K562 (cell line): ENCODE measurements at regions not wholly inside any gene's neighbourhood (a gene's known extent, or its start where the extent isn't known, plus 50 kb on each side); places are given as distances from the start of the nearest gene placed in this dataset.

Experiments used
- ATAC-seq: fragments of 200-7000 bp; cut with Tn5 transposase; 3 replicates; pipeline ENCODE4 v1.9.1; 2020; ENCODE audit warnings: moderate library complexity
- BruUV-seq: library from RNA; stranded (reverse); fragments of 400-500 nt; replicated peaks from 2 replicates; lab custom pipeline; 2021; lab: Mats Ljungman, UMichigan
- CTCF ChIA-PET: fragments of 300-600 bp; formaldehyde crosslinking; extraction: SDS; loops from one replicate; lab custom pipeline; 2021; ENCODE audit warnings: low intra/inter-chr PET ratio; lab: Yijun Ruan, JAX
- POLR2A ChIA-PET: fragments of 300-600, 350-650 bp; sonication (Branson Sonifier 250); formaldehyde crosslinking; extraction: SDS; loops from one replicate; lab custom pipeline; 2021; ENCODE audit warnings: antibody characterized with exemption, inconsistent platforms; lab: Yijun Ruan, JAX
- DNase-seq, 4 experiments: peaks; one replicate each; pipeline versions ENCODE4 v3.0.0 to v3.0.0-alpha.2; 2011 to 2018; ENCODE audit warnings: low spot score in 3 of 4, mixed read lengths in 3 of 4; ENCODE audit errors: extremely low read depth in 1 of 4
- FAIRE-seq: peaks from 2 replicates; lab custom pipeline; 2011; peaks lifted over from hg19 to GRCh38; lab: Jason Lieb, UNC
- H2AFZ ChIP-seq: 2 replicates; pipeline ENCODE4 v1.6.0; 2011; ENCODE audit warnings: low read depth, low read length, control low read depth, inconsistent platforms
- H3K27ac ChIP-seq: fragments of 200-600 bp; 3 replicates; pipeline ENCODE4 v1.8.0; 2011; ENCODE audit warnings: low read depth, mild to moderate bottlenecking, control low read depth, inconsistent platforms, low read length, moderate library complexity, mixed read lengths; ENCODE audit errors: extremely low read depth
- H3K27me3 ChIP-seq, 2 experiments: fragments of 300-600 bp in 1 of 2; 2 replicates in 1 of 2; 3 replicates in 1 of 2; pipeline versions ENCODE4 v1.6.0 to v1.8.0; 2011; ENCODE audit warnings: inconsistent platforms in 2 of 2, low read length in 2 of 2, mild to moderate bottlenecking in 1 of 2, mixed read lengths in 1 of 2, moderate library complexity in 1 of 2; ENCODE audit not compliant: control insufficient read depth in 2 of 2, insufficient read depth in 2 of 2
- H3K36me3 ChIP-seq: fragments of 300-600 bp; 3 replicates; pipeline ENCODE4 v1.8.0; 2011; ENCODE audit warnings: mild to moderate bottlenecking, low read length, inconsistent platforms; ENCODE audit not compliant: control insufficient read depth, insufficient read depth
- H3K4me1 ChIP-seq, 2 experiments: fragments of 200-600 bp in 1 of 2; replicated peaks in 1 of 2; 2 replicates in 1 of 2; 3 replicates in 1 of 2; pipeline versions ENCODE4 v1.5.1 to v1.8.0; 2011; ENCODE audit warnings: inconsistent platforms in 2 of 2, low read length in 2 of 2, mild to moderate bottlenecking in 1 of 2, mixed read lengths in 1 of 2, moderate library complexity in 1 of 2; ENCODE audit not compliant: control insufficient read depth in 2 of 2, insufficient read depth in 2 of 2
- H3K4me2 ChIP-seq: 2 replicates; pipeline ENCODE4 v1.6.1; 2011; ENCODE audit warnings: low read length, control low read depth, inconsistent platforms, mixed read lengths; ENCODE audit not compliant: insufficient read depth
- H3K4me3 ChIP-seq: fragments of 200-600 bp; sonication (generic), shearing (Covaris generic); 2 replicates; pipeline ENCODE4 v1.5.1; 2016; ENCODE audit warnings: control low read depth, inconsistent platforms
- H3K79me2 ChIP-seq: fragments of 200-600 bp; 3 replicates; pipeline ENCODE4 v1.8.0; 2011; ENCODE audit warnings: low read length, inconsistent platforms; ENCODE audit not compliant: control insufficient read depth, insufficient read depth
- H3K9ac ChIP-seq, 2 experiments: 2 replicates each; pipeline versions ENCODE4 v1.6.0 to v1.6.1; 2011; ENCODE audit warnings: low read depth in 2 of 2, low read length in 2 of 2, control low read depth in 1 of 2, inconsistent platforms in 1 of 2, mild to moderate bottlenecking in 1 of 2, mixed read lengths in 1 of 2; ENCODE audit not compliant: insufficient read depth in 1 of 2
- H3K9me1 ChIP-seq: one replicate; pipeline ENCODE4 v1.6.0; 2011; ENCODE audit warnings: inconsistent platforms, mild to moderate bottlenecking, low read length, moderate library complexity; ENCODE audit not compliant: control insufficient read depth, insufficient read depth
- H3K9me3 ChIP-seq: replicated peaks from 2 replicates; pipeline ENCODE4 v1.5.1; 2011; ENCODE audit warnings: low read depth, low read length, inconsistent platforms; ENCODE audit not compliant: control insufficient read depth, insufficient read depth
- H4K20me1 ChIP-seq: replicated peaks from 2 replicates; pipeline ENCODE4 v1.6.1; 2011; ENCODE audit warnings: low read length, inconsistent platforms, mixed read lengths; ENCODE audit not compliant: control insufficient read depth, insufficient read depth
- ETS2 ChIP-seq: IDR thresholded peaks from 2 replicates; pipeline ENCODE4 v1.6.1; 2016; ENCODE audit warnings: borderline replicate concordance, missing genetic modification characterization, mild to moderate bottlenecking, moderate library complexity, missing compliant biosample characterization; ENCODE audit not compliant: poor library complexity, severe bottlenecking
- FOXK1 ChIP-seq: sonication (generic); formaldehyde crosslinking; IDR thresholded peaks from 2 replicates; pipeline ENCODE4 v1.8.0; 2022; ENCODE audit warnings: missing genetic modification reagents, mild to moderate bottlenecking, borderline replicate concordance
- ID3 ChIP-seq, 2 experiments: fragments of 250-450 bp in 1 of 2; fragments of 450-650 bp in 1 of 2; sonication (Bioruptor Pico) in 1 of 2; IDR thresholded peaks; 2 replicates each; pipeline versions ENCODE4 v1.6.1 to v1.8.0; 2016 to 2021; ENCODE audit warnings: mild to moderate bottlenecking in 2 of 2, moderate library complexity in 2 of 2, missing compliant biosample characterization in 1 of 2, missing genetic modification characterization in 1 of 2
- IFI16 ChIP-seq: fragments of 250-450 bp; sonication (Bioruptor Pico); IDR thresholded peaks from 2 replicates; pipeline ENCODE4 v2.1.2; 2022; ENCODE audit warnings: mild to moderate bottlenecking, inconsistent platforms
- MCM7 ChIP-seq, 2 experiments: fragments of 450-650 bp; IDR thresholded peaks; 2 replicates each; pipeline ENCODE4 v1.6.1; 2016 to 2018
- SNAPC5 ChIP-seq: fragments of 250-450 bp; sonication (Bioruptor Pico); IDR thresholded peaks from 2 replicates; pipeline ENCODE4 v1.8.0; 2021; ENCODE audit warnings: moderate library complexity, mild to moderate bottlenecking, inconsistent platforms
- ZFPM2 ChIP-seq: fragments of 250-450 bp; sonication (Bioruptor Pico); IDR thresholded peaks from 2 replicates; pipeline ENCODE4 v1.5.1; 2022; ENCODE audit warnings: mild to moderate bottlenecking
- ZNF436 ChIP-seq: fragments of 250-450, 450-650 bp; sonication (Bioruptor Pico); formaldehyde crosslinking; IDR thresholded peaks from 2 replicates; pipeline ENCODE4 v1.7.0; 2020; ENCODE audit warnings: mild to moderate bottlenecking
- ZNF445 ChIP-seq: fragments of 250-450 bp; sonication (Bioruptor Pico); IDR thresholded peaks from 2 replicates; pipeline ENCODE4 v1.4.0; 2020; ENCODE audit warnings: low read depth, mild to moderate bottlenecking, moderate library complexity
- WGBS: fragments of 100-300 bp; shearing (Covaris generic); methylation state at CpG from one replicate; pipeline ENCODE4 v1.1.6; 2016; ENCODE audit warnings: low coverage, mixed read lengths; ENCODE audit not compliant: insufficient coverage; ENCODE audit errors: missing lambda C conversion rate; 5-methylcytosine and 5-hydroxymethylcytosine counted together
- in situ Hi-C: fragments of 300-500 bp; cut with MboI; formaldehyde crosslinking; loops from 4 replicates; pipeline ENCODE4 v1.15.0; 2018; ENCODE audit warnings: inconsistent platforms, mixed read lengths
- intact Hi-C: fragments of 100-400 bp; cut with micrococcal nuclease; formaldehyde crosslinking; loops from 2 replicates; pipeline ENCODE4 v1.14.2; 2022
- TF ChIP-seq, protein P1 (sequence below): sonication (generic); formaldehyde crosslinking; IDR thresholded peaks from 2 replicates; pipeline ENCODE4 v1.8.0; 2023; ENCODE audit warnings: mild to moderate bottlenecking, missing genetic modification reagents

DNA sequence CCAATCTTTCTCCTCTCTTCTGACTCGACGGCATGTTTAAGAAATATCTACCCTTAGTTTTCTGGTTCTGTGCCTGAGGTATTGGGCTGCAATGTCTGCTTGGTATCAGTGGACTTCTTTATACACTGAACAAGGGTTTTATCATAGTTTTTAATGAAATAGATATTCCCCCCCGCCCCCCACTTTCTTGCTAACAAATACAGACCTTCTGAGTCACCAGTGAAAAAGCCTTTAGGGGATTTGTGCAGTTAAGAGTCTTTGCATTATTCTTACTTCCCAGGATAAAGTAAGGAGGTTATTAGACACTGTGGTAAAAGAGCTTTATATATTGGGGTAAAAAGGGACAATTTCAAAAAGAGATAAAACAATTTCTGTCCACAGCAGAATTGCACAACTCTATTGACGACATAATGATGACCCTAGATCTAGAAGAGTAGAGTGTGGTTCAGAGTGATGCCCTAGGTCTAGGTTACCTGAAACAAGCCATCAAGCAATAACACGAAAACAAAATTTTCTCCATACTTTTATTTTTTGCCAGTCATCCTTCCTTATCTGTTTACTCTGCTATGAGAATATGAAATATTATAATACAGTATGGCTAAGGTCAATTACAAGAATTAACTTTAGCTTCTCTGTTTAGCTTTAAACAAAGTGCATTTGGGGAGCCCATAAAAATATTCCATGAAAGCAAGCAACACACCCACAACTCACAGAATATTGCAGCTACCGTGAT is 110.7 kb downstream of the PLK2 start:
- no peak for DNase-seq
- no peak for TF ChIP-seq MCM7 (IDR thresholded peaks at IDR 0.05)
- no peak for TF ChIP-seq FOXK1
- TF ChIP-seq, protein P1, sequence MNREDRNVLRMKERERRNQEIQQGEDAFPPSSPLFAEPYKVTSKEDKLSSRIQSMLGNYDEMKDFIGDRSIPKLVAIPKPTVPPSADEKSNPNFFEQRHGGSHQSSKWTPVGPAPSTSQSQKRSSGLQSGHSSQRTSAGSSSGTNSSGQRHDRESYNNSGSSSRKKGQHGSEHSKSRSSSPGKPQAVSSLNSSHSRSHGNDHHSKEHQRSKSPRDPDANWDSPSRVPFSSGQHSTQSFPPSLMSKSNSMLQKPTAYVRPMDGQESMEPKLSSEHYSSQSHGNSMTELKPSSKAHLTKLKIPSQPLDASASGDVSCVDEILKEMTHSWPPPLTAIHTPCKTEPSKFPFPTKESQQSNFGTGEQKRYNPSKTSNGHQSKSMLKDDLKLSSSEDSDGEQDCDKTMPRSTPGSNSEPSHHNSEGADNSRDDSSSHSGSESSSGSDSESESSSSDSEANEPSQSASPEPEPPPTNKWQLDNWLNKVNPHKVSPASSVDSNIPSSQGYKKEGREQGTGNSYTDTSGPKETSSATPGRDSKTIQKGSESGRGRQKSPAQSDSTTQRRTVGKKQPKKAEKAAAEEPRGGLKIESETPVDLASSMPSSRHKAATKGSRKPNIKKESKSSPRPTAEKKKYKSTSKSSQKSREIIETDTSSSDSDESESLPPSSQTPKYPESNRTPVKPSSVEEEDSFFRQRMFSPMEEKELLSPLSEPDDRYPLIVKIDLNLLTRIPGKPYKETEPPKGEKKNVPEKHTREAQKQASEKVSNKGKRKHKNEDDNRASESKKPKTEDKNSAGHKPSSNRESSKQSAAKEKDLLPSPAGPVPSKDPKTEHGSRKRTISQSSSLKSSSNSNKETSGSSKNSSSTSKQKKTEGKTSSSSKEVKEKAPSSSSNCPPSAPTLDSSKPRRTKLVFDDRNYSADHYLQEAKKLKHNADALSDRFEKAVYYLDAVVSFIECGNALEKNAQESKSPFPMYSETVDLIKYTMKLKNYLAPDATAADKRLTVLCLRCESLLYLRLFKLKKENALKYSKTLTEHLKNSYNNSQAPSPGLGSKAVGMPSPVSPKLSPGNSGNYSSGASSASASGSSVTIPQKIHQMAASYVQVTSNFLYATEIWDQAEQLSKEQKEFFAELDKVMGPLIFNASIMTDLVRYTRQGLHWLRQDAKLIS (CRISPR knock-in tag), result no peak
- no peak for TF ChIP-seq ID3 (CRISPR knock-in tag; IDR thresholded peaks at IDR 0.05)
- TF ChIP-seq ID3 (tag; IDR thresholded peaks at IDR 0.05), result no peak
- no peak for TF ChIP-seq IFI16 (CRISPR knock-in tag)
- no peak for TF ChIP-seq ZNF436 (CRISPR knock-in tag)
- TF ChIP-seq SNAPC5 (CRISPR knock-in tag), result no peak
- TF ChIP-seq ZNF445 (CRISPR knock-in tag), result no peak
- TF ChIP-seq ETS2 (tag), result no peak
- TF ChIP-seq ZFPM2 (CRISPR knock-in tag), result no peak
- H3K27me3 ChIP-seq, result no peaks in the 10 kb centered on the region
- POLR2A ChIA-PET, result no interaction called here
- no peak overlapping the region for H3K4me2 ChIP-seq
- FAIRE-seq, result no peak
- H3K9me3 ChIP-seq, result no peaks in the 10 kb centered on the region
- in situ Hi-C loops, result no loop called here
- no peak overlapping the region for H3K4me3 ChIP-seq
- H3K79me2 ChIP-seq, result no peaks in the 10 kb centered on the region
- H3K9me1 ChIP-seq, result no peaks in the 10 kb centered on the region
- BruUV-seq, result no TSS peak
- no peak overlapping the region for H3K9ac ChIP-seq
- H4K20me1 ChIP-seq, result no peaks in the 10 kb centered on the region
- WGBS, result 11% methylated on average over 5 of the region's 6 CpGs
- H3K27ac ChIP-seq, result no peak overlapping the region
- CTCF ChIA-PET, result no interaction called here
- no peak for ATAC-seq
- no peaks in the 10 kb centered on the region for H3K36me3 ChIP-seq
- intact Hi-C loops, result no loop called here
- H3K4me1 ChIP-seq, result no peaks in the 10 kb centered on the region
- no peak overlapping the region for H2AFZ ChIP-seq
